Hepatocyte (in vitro differentiated cells): ENCODE measurements at regions not wholly inside any gene's neighbourhood (a gene's known extent, or its start where the extent isn't known, plus 50 kb on each side); places are given as distances from the start of the nearest gene placed in this dataset.

Source experiments
- CTCF ChIP-seq: fragments of 200-600 bp; sonication (generic); IDR thresholded peaks from 2 replicates; pipeline ENCODE4 v1.5.1; 2016; ENCODE audit warnings: antibody characterized with exemption, mild to moderate bottlenecking; ENCODE audit not compliant: poor library complexity
- EZH2 ChIP-seq: fragments of 200-600 bp; sonication (generic); IDR thresholded peaks from 2 replicates; pipeline ENCODE4 v1.6.1; 2016; ENCODE audit warnings: antibody characterized with exemption, mild to moderate bottlenecking, borderline replicate concordance

- TF ChIP-seq CTCF (no peak), EZH2 (no peak)
Measured at GRCh38 chr3:70554170-70554569, 241.7 kb upstream of the MDFIC2 start.
